K562 (cell line): ENCODE measurements at regions not wholly inside any gene's neighbourhood (a gene's known extent, or its start where the extent isn't known, plus 50 kb on each side); places are given as distances from the start of the nearest gene placed in this dataset.
A peak's percentile ranks its signal among the peaks of the same experiment; 100 is the strongest.

ENCODE experiments used
- ELF4 ChIP-seq: fragments of 450-650 bp; formaldehyde crosslinking; IDR thresholded peaks from 2 replicates; pipeline ENCODE4 v1.4.0; 2022; ENCODE audit warnings: missing genetic modification characterization
- ILK ChIP-seq: fragments of 450-650 bp; IDR thresholded peaks from 2 replicates; pipeline ENCODE4 v1.6.1; 2016; ENCODE audit warnings: missing genetic modification characterization, low read depth, mild to moderate bottlenecking, missing compliant biosample characterization, moderate library complexity, borderline replicate concordance
- NR4A1 ChIP-seq, 2 experiments: fragments of 250-450 bp in 1 of 2; fragments of 450-650 bp in 1 of 2; sonication (Bioruptor Pico) in 1 of 2; IDR thresholded peaks; 2 replicates each; pipeline versions ENCODE4 v1.4.0 to v1.6.1; 2016 to 2020; ENCODE audit warnings: mild to moderate bottlenecking in 2 of 2, missing compliant biosample characterization in 1 of 2, missing genetic modification characterization in 1 of 2, moderate library complexity in 1 of 2
- NRF1 ChIP-seq, 2 experiments: fragments of 450-650 bp; IDR thresholded peaks in 1 of 2; conservative IDR thresholded peaks in 1 of 2; 2 replicates each; pipeline ENCODE4 v1.6.1; 2014; ENCODE audit warnings: mild to moderate bottlenecking in 2 of 2
- RUNX1 ChIP-seq: sonication (generic); IDR thresholded peaks from 2 replicates; pipeline ENCODE4 v1.6.1; 2016; ENCODE audit warnings: antibody characterized with exemption, low read depth
- ZFPM2 ChIP-seq: fragments of 250-450 bp; sonication (Bioruptor Pico); IDR thresholded peaks from 2 replicates; pipeline ENCODE4 v1.5.1; 2022; ENCODE audit warnings: mild to moderate bottlenecking
- TF ChIP-seq, protein P1 (sequence below), 2 experiments: fragments of 450-650 bp; IDR thresholded peaks; 2 replicates each; pipeline ENCODE4 v1.6.1; 2016; ENCODE audit warnings: mild to moderate bottlenecking in 2 of 2, borderline replicate concordance in 1 of 2, low read depth in 1 of 2, moderate library complexity in 1 of 2
- TF ChIP-seq, protein P2 (sequence below): fragments of 250-450 bp; sonication (Bioruptor Pico); IDR thresholded peaks from 2 replicates; pipeline ENCODE4 v1.8.0; 2021; ENCODE audit warnings: mild to moderate bottlenecking, moderate library complexity
- TF ChIP-seq, protein P3 (sequence below): fragments of 250-450 bp; sonication (Bioruptor Pico); IDR thresholded peaks from 2 replicates; pipeline ENCODE4 v1.4.0; 2020; ENCODE audit warnings: mild to moderate bottlenecking, moderate library complexity
- TF ChIP-seq, protein P4 (sequence below): fragments of 250-450 bp; sonication (Bioruptor Pico); IDR thresholded peaks from 2 replicates; pipeline ENCODE4 v1.4.0; 2020; ENCODE audit warnings: mild to moderate bottlenecking

DNA sequence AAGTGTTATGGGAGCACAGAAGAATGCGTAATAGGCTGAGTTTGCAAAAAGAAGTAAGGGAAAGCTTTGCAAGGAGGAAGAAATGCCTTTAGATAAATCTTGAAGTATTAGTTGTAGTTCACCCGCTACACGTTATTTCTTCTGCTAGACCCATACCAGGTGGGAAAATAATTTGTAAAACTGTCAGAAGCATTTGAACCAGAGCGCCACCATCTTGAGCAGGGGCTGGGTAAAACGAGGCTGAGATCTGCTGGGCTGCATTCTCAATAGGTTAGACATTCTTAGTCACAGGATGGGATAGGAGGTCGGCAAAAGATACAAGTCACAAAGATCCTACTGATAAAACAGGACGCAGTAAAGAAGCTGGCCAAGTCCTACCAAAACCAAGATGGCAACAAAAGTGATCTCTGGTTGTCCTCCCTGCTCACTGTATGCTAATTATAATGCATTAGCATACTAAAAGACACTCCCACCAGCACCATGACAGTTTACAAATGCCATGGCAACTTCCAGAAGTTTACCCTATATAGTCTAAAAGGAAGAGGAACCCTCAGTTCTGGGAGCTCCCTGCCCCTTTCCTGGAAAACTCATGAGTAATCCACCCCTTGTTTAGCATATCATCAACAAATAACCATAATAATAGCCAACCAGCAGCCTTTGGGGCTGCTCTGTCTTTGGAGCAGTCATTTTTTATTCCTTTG is 50.0 kb upstream of the ZNF280D start (continued):
- TF ChIP-seq ILK (tag): peak; percentile 94
- TF ChIP-seq NRF1 (conservative IDR thresholded peaks at IDR 0.05 in 1 of 2, IDR thresholded peaks at IDR 0.05 in 1 of 2): 0 out of 4 replicates have a peak, but pooled peaks of 1 of the 2 experiments have one; percentile 22
- TF ChIP-seq, protein P1, sequence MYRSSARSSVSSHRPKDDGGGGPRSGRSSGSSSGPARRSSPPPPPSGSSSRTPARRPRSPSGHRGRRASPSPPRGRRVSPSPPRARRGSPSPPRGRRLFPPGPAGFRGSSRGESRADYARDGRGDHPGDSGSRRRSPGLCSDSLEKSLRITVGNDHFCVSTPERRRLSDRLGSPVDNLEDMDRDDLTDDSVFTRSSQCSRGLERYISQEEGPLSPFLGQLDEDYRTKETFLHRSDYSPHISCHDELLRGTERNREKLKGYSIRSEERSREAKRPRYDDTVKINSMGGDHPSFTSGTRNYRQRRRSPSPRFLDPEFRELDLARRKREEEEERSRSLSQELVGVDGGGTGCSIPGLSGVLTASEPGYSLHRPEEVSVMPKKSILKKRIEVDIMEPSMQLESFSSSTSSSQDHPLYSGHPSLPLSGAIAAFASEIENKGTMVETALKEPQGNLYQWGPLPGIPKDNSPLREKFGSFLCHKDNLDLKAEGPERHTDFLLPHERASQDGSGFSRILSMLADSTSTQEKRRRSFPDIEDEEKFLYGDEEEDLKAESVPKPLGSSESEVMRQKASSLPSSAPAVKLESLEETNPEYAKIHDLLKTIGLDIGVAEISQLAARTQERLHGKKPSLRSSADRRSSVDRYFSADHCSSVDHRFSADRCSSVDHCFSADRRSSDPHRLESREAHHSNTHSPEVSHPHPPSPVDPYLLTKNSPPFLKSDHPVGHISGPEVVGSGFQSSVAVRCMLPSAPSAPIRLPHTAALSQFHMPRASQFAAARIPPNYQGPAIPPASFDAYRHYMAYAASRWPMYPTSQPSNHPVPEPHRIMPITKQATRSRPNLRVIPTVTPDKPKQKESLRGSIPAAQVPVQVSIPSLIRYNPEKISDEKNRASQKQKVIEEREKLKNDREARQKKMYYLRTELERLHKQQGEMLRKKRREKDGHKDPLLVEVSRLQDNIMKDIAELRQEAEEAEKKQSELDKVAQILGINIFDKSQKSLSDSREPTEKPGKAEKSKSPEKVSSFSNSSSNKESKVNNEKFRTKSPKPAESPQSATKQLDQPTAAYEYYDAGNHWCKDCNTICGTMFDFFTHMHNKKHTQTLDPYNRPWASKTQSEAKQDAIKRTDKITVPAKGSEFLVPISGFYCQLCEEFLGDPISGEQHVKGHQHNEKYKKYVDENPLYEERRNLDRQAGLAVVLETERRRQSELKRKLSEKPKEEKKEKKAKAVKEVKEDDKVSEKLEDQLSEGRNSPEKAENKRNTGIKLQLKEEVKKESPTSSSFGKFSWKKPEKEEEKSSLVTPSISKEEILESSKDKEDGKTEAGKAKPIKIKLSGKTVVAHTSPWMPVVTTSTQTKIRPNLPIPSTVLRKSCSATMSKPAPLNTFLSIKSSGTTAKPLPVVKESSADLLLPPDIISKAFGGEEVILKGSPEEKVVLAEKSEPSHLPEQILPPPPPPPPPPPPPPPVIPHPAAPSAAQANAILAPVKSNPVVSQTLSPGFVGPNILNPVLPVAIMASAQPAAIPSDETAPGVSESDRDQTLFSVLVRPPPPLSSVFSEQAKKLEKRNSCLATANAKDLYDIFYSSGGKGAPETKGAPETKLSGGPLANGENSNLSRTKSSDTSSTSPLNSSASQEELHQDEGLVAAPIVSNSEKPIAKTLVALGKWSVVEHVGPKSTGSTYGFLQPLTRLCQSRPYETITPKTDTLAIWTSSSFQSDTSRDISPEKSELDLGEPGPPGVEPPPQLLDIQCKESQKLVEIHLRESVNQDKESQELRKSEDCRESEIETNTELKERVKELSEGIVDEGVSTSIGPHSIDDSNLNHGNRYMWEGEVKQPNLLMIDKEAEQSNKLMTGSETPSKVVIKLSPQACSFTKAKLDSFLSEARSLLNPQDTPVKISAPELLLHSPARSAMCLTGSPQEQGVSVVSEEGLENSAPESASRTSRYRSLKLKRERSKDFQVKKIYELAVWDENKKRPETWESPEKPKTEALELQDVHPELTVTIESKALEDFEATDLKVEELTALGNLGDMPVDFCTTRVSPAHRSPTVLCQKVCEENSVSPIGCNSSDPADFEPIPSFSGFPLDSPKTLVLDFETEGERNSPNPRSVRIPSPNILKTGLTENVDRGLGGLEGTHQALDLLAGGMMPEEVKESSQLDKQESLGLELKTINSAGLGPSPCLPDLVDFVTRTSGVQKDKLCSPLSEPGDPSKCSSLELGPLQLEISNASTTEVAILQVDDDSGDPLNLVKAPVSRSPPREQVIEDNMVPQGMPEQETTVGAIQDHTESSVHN (IDR thresholded peaks at IDR 0.05; ENCODE audit: borderline replicate concordance in 1 of 2, low read depth in 1 of 2): no peak
- TF ChIP-seq RUNX1: no peak
- peak; percentile 70; the same call in 1 of the 2 replicates for TF ChIP-seq ZFPM2 (CRISPR knock-in tag)
- TF ChIP-seq, protein P2, sequence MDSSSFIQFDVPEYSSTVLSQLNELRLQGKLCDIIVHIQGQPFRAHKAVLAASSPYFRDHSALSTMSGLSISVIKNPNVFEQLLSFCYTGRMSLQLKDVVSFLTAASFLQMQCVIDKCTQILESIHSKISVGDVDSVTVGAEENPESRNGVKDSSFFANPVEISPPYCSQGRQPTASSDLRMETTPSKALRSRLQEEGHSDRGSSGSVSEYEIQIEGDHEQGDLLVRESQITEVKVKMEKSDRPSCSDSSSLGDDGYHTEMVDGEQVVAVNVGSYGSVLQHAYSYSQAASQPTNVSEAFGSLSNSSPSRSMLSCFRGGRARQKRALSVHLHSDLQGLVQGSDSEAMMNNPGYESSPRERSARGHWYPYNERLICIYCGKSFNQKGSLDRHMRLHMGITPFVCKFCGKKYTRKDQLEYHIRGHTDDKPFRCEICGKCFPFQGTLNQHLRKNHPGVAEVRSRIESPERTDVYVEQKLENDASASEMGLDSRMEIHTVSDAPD (CRISPR knock-in tag): peak; percentile 79
- TF ChIP-seq, protein P3, sequence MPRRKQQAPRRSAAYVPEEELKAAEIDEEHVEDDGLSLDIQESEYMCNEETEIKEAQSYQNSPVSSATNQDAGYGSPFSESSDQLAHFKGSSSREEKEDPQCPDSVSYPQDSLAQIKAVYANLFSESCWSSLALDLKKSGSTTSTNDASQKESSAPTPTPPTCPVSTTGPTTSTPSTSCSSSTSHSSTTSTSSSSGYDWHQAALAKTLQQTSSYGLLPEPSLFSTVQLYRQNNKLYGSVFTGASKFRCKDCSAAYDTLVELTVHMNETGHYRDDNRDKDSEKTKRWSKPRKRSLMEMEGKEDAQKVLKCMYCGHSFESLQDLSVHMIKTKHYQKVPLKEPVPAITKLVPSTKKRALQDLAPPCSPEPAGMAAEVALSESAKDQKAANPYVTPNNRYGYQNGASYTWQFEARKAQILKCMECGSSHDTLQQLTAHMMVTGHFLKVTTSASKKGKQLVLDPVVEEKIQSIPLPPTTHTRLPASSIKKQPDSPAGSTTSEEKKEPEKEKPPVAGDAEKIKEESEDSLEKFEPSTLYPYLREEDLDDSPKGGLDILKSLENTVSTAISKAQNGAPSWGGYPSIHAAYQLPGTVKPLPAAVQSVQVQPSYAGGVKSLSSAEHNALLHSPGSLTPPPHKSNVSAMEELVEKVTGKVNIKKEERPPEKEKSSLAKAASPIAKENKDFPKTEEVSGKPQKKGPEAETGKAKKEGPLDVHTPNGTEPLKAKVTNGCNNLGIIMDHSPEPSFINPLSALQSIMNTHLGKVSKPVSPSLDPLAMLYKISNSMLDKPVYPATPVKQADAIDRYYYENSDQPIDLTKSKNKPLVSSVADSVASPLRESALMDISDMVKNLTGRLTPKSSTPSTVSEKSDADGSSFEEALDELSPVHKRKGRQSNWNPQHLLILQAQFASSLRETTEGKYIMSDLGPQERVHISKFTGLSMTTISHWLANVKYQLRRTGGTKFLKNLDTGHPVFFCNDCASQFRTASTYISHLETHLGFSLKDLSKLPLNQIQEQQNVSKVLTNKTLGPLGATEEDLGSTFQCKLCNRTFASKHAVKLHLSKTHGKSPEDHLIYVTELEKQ (CRISPR knock-in tag): peak; percentile 91
- peak; percentile 83; the same call in 1 of the 2 replicates for TF ChIP-seq NR4A1 (CRISPR knock-in tag; IDR thresholded peaks at IDR 0.05)
- TF ChIP-seq NR4A1 (tag; IDR thresholded peaks at IDR 0.05): peak; percentile 95
- TF ChIP-seq ELF4 (CRISPR knock-in tag): peak; percentile 25; the same call in 1 of the 2 replicates
- TF ChIP-seq, protein P4, sequence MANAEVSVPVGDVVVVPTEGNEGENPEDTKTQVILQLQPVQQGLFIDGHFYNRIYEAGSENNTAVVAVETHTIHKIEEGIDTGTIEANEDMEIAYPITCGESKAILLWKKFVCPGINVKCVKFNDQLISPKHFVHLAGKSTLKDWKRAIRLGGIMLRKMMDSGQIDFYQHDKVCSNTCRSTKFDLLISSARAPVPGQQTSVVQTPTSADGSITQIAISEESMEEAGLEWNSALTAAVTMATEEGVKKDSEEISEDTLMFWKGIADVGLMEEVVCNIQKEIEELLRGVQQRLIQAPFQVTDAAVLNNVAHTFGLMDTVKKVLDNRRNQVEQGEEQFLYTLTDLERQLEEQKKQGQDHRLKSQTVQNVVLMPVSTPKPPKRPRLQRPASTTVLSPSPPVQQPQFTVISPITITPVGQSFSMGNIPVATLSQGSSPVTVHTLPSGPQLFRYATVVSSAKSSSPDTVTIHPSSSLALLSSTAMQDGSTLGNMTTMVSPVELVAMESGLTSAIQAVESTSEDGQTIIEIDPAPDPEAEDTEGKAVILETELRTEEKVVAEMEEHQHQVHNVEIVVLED (CRISPR knock-in tag): peak; percentile 32; the same call in 1 of the 2 replicates
